Loucy (cell line): ENCODE measurements at regions not wholly inside any gene's neighbourhood (a gene's known extent, or its start where the extent isn't known, plus 50 kb on each side); places are given as distances from the start of the nearest gene placed in this dataset.

Experiments
- H2AFZ ChIP-seq: fragments of 200-600 bp; sonication (generic); 2 replicates; pipeline ENCODE4 v1.6.0; 2016; ENCODE audit warnings: antibody characterized with exemption, mild to moderate bottlenecking, low read length, moderate library complexity
- H3F3A ChIP-seq: fragments of 200-600 bp; 2 replicates; pipeline ENCODE4 v1.6.0; 2016; ENCODE audit warnings: antibody characterized with exemption, low read depth, mild to moderate bottlenecking
- H3K27me3 ChIP-seq: fragments of 200-600 bp; sonication (generic); 2 replicates; pipeline ENCODE4 v1.6.1; 2014; ENCODE audit warnings: low read length, mild to moderate bottlenecking; ENCODE audit not compliant: insufficient read depth, poor library complexity, severe bottlenecking
- H3K36me3 ChIP-seq: fragments of 200-600 bp; sonication (generic); 2 replicates; pipeline ENCODE4 v1.6.1; 2016; ENCODE audit warnings: low read length; ENCODE audit not compliant: insufficient read depth
- H3K4me1 ChIP-seq: fragments of 200-600 bp; sonication (generic); 2 replicates; pipeline ENCODE4 v1.5.1; 2014; ENCODE audit warnings: low read length, mild to moderate bottlenecking; ENCODE audit not compliant: insufficient read depth, poor library complexity, severe bottlenecking
- H3K4me2 ChIP-seq: fragments of 200-600 bp; sonication (generic); 2 replicates; pipeline ENCODE4 v1.6.0; 2014; ENCODE audit warnings: antibody characterized with exemption, low read length, low read depth, mild to moderate bottlenecking; ENCODE audit not compliant: poor library complexity, severe bottlenecking
- H3K4me3 ChIP-seq: fragments of 200-600 bp; sonication (generic); 2 replicates; pipeline ENCODE4 v1.5.1; 2014; ENCODE audit warnings: low read length, mild to moderate bottlenecking, mixed read lengths; ENCODE audit not compliant: poor library complexity, severe bottlenecking
- H3K79me2 ChIP-seq: fragments of 200-600 bp; sonication (generic); 2 replicates; pipeline ENCODE4 v1.6.1; 2014; ENCODE audit warnings: low read length; ENCODE audit not compliant: insufficient read depth
- H3K9ac ChIP-seq: fragments of 200-600 bp; sonication (generic); 2 replicates; pipeline ENCODE4 v1.6.0; 2014; ENCODE audit warnings: mild to moderate bottlenecking, low read depth, low read length, moderate library complexity; ENCODE audit not compliant: poor library complexity, severe bottlenecking
- H3K9me2 ChIP-seq: fragments of 200-600 bp; sonication (generic); replicated peaks from 2 replicates; pipeline ENCODE4 v1.6.1; 2016; ENCODE audit warnings: low read depth, low read length, mixed read lengths
- H3K9me3 ChIP-seq: fragments of 200-600 bp; sonication (generic); 2 replicates; pipeline ENCODE4 v1.6.1; 2014; ENCODE audit warnings: mild to moderate bottlenecking, antibody characterized with exemption, low read length, low read depth; ENCODE audit not compliant: insufficient read depth
- H4K20me1 ChIP-seq: fragments of 200-600 bp; sonication (generic); 2 replicates; pipeline ENCODE4 v1.6.0; 2014; ENCODE audit warnings: antibody characterized with exemption, low read length, mild to moderate bottlenecking; ENCODE audit not compliant: insufficient read depth, poor library complexity, severe bottlenecking
- CTCF ChIP-seq: fragments of 200-600 bp; sonication (generic); conservative IDR thresholded peaks from 2 replicates; pipeline ENCODE4 v1.5.1; 2014; ENCODE audit warnings: mild to moderate bottlenecking, antibody characterized with exemption, low read length
- EZH2phosphoT487 ChIP-seq: fragments of 200-600 bp; IDR thresholded peaks from 2 replicates; pipeline ENCODE4 v1.6.1; 2018; ENCODE audit warnings: antibody characterized with exemption, mild to moderate bottlenecking, moderate library complexity, borderline replicate concordance

- TF ChIP-seq EZH2phosphoT487 (no peak), CTCF (no peak)
Observed at GRCh38 chr9:129435988-129436717, 184.7 kb downstream of the C9orf50 start.

GRCh38 chr9:129435291-129435690, 185.6 kb downstream of the C9orf50 start:
- Histone ChIP-seq H3K36me3 (no peaks in the 10 kb centered on the region), H3K79me2 (no peaks in the 10 kb centered on the region), H3K9me3 (no peaks in the 10 kb centered on the region), H3K9me2 (no peaks in the 10 kb centered on the region), H4K20me1 (no peaks in the 10 kb centered on the region), H2AFZ (no peak overlapping the region), H3K27me3 (peaks cover 4% of the 10 kb centered on the region), H3K4me2 (no peak overlapping the region), H3K9ac (no peak overlapping the region), H3K4me3 (no peak overlapping the region), H3K4me1 (no peaks in the 10 kb centered on the region), H3F3A (no peaks in the 10 kb centered on the region)
- TF ChIP-seq CTCF: no peak
- no peak for TF ChIP-seq EZH2phosphoT487

More at GRCh38 chr9:129435988-129436717, 184.7 kb downstream of the C9orf50 start:
- H3K27me3 ChIP-seq: peaks cover 4% of the 10 kb centered on the region
- no peak overlapping the region for H3K4me3 ChIP-seq
- H3K9me2 ChIP-seq: no peaks in the 10 kb centered on the region
- H3K36me3 ChIP-seq: no peaks in the 10 kb centered on the region
- H4K20me1 ChIP-seq: no peaks in the 10 kb centered on the region
- peak overlapping the region; percentile 79 for H3K4me2 ChIP-seq
- no peak overlapping the region for H3K9ac ChIP-seq
- no peaks in the 10 kb centered on the region for H3F3A ChIP-seq
- no peaks in the 10 kb centered on the region for H3K79me2 ChIP-seq
- H3K9me3 ChIP-seq: no peaks in the 10 kb centered on the region
- no peak overlapping the region for H2AFZ ChIP-seq
- H3K4me1 ChIP-seq: no peaks in the 10 kb centered on the region

GRCh38 chr9:129434187-129434586, 186.7 kb downstream of the C9orf50 start:
- Histone ChIP-seq H3K4me3 (no peak overlapping the region), H2AFZ (no peak overlapping the region), H3K27me3 (peaks cover 4% of the 10 kb centered on the region), H3F3A (no peaks in the 10 kb centered on the region), H3K36me3 (no peaks in the 10 kb centered on the region), H3K9me3 (no peaks in the 10 kb centered on the region), H4K20me1 (no peaks in the 10 kb centered on the region), H3K79me2 (no peaks in the 10 kb centered on the region), H3K4me2 (no peak overlapping the region), H3K9ac (no peak overlapping the region), H3K4me1 (no peaks in the 10 kb centered on the region), H3K9me2 (no peaks in the 10 kb centered on the region)
- TF ChIP-seq EZH2phosphoT487 (no peak), CTCF (no peak)
